IMR-90 (cell line): ENCODE measurements at regions not wholly inside any gene's neighbourhood (a gene's known extent, or its start where the extent isn't known, plus 50 kb on each side); places are given as distances from the start of the nearest gene placed in this dataset.

Source experiments
- ATAC-seq: fragments of 200-7000 bp; cut with Tn5 transposase; 2 replicates; pipeline ENCODE4 v1.9.1; 2020; ENCODE audit warnings: low read depth, mild to moderate bottlenecking, moderate library complexity
- BruUV-seq: library from RNA; stranded (reverse); fragments of 400-500 nt; replicated peaks from 2 replicates; lab custom pipeline; 2021; lab: Mats Ljungman, UMichigan
- CTCF ChIA-PET: fragments of 300-600 bp; formaldehyde crosslinking; extraction: SDS; loops from one replicate; lab custom pipeline; 2021; ENCODE audit warnings: antibody characterized with exemption; lab: Yijun Ruan, JAX
- POLR2A ChIA-PET: fragments of 300-600 bp; sonication (Branson Sonifier 250); formaldehyde crosslinking; loops from one replicate; lab custom pipeline; 2022; ENCODE audit warnings: antibody characterized with exemption; ENCODE audit not compliant: unreplicated experiment; lab: Charles Lee
- DNase-seq: peaks from one replicate; pipeline ENCODE4 v3.0.0; 2013
- H2AFZ ChIP-seq: replicated peaks from 2 replicates; pipeline ENCODE3; 2013; ENCODE audit warnings: low read length, mild to moderate bottlenecking; ENCODE audit not compliant: poor library complexity
- H2AK5ac ChIP-seq: 2 replicates; pipeline ENCODE4 v1.6.1; 2013; ENCODE audit warnings: low read depth, low read length, inconsistent platforms
- H2AK9ac ChIP-seq: replicated peaks from 2 replicates; pipeline ENCODE3; 2013; ENCODE audit warnings: mild to moderate bottlenecking, low read depth, low read length, moderate library complexity; ENCODE audit not compliant: poor library complexity
- H2BK120ac ChIP-seq: 2 replicates; pipeline ENCODE4 v1.6.1; 2013; ENCODE audit warnings: low read depth, low read length, inconsistent platforms
- H2BK15ac ChIP-seq: 3 replicates; pipeline ENCODE4 v1.6.1; 2013; ENCODE audit warnings: low read depth, low read length, inconsistent platforms
- H2BK20ac ChIP-seq: 2 replicates; pipeline ENCODE4 v1.6.1; 2013; ENCODE audit warnings: low read depth, mild to moderate bottlenecking, inconsistent platforms, low read length, moderate library complexity
- H2BK5ac ChIP-seq: 2 replicates; pipeline ENCODE4 v1.6.1; 2013; ENCODE audit warnings: mild to moderate bottlenecking, low read depth, low read length, inconsistent platforms; ENCODE audit not compliant: poor library complexity, severe bottlenecking
- H3K14ac ChIP-seq: replicated peaks from 2 replicates; pipeline ENCODE4 v1.6.1; 2013; ENCODE audit warnings: low read depth, low read length, inconsistent platforms
- H3K18ac ChIP-seq: 2 replicates; pipeline ENCODE4 v1.6.1; 2013; ENCODE audit warnings: low read depth, low read length, control low read depth
- H3K23ac ChIP-seq: 2 replicates; pipeline ENCODE4 v1.6.1; 2013; ENCODE audit warnings: low read depth, low read length, inconsistent platforms
- H3K27ac ChIP-seq: 2 replicates; pipeline ENCODE4 v1.5.1; 2013; ENCODE audit warnings: mild to moderate bottlenecking, control low read depth, low read length; ENCODE audit not compliant: insufficient read depth
- H3K27me3 ChIP-seq: 2 replicates; pipeline ENCODE4 v1.6.1; 2013; ENCODE audit warnings: low read length; ENCODE audit not compliant: control insufficient read depth, insufficient read depth
- H3K36me3 ChIP-seq: 2 replicates; pipeline ENCODE4 v1.6.1; 2013; ENCODE audit warnings: low read length, mixed read lengths; ENCODE audit not compliant: control insufficient read depth, insufficient read depth
- H3K4ac ChIP-seq: 2 replicates; pipeline ENCODE4 v1.6.1; 2013; ENCODE audit warnings: low read depth, low read length, inconsistent platforms
- H3K4me1 ChIP-seq: 2 replicates; pipeline ENCODE4 v1.6.1; 2013; ENCODE audit warnings: low read length, mixed read lengths; ENCODE audit not compliant: control insufficient read depth, insufficient read depth
- H3K4me2 ChIP-seq: 2 replicates; pipeline ENCODE4 v1.6.1; 2013; ENCODE audit warnings: low read depth, mild to moderate bottlenecking, control low read depth, low read length, moderate library complexity
- H3K4me3 ChIP-seq: 2 replicates; pipeline ENCODE4 v1.5.1; 2013; ENCODE audit warnings: low read depth, mild to moderate bottlenecking, control low read depth, low read length, moderate library complexity; ENCODE audit not compliant: insufficient read depth
- H3K56ac ChIP-seq: 2 replicates; pipeline ENCODE4 v1.6.1; 2013; ENCODE audit warnings: low read length, inconsistent platforms; ENCODE audit not compliant: insufficient read depth; ENCODE audit errors: extremely low read depth
- H3K79me1 ChIP-seq, 2 experiments: 2 replicates each; pipeline ENCODE4 v1.6.1; 2013; ENCODE audit warnings: low read length in 2 of 2, inconsistent platforms in 1 of 2, low read depth in 1 of 2
- H3K9ac ChIP-seq: 2 replicates; pipeline ENCODE4 v1.6.1; 2013; ENCODE audit warnings: low read depth, low read length, control low read depth
- H3K9me1 ChIP-seq: 2 replicates; pipeline ENCODE4 v1.6.1; 2013; ENCODE audit warnings: low read length, inconsistent platforms; ENCODE audit not compliant: insufficient read depth
- H3K9me3 ChIP-seq: 2 replicates; pipeline ENCODE4 v1.6.1; 2013; ENCODE audit warnings: low read length; ENCODE audit not compliant: control insufficient read depth, insufficient read depth
- H4K20me1 ChIP-seq: 2 replicates; pipeline ENCODE4 v1.6.1; 2013; ENCODE audit warnings: low read length, inconsistent platforms; ENCODE audit not compliant: insufficient read depth
- H4K5ac ChIP-seq: 2 replicates; pipeline ENCODE4 v1.6.1; 2013; ENCODE audit warnings: mild to moderate bottlenecking, low read depth, low read length, control low read depth
- H4K8ac ChIP-seq, 2 experiments: 2 replicates each; pipeline ENCODE4 v1.6.1; 2013; ENCODE audit warnings: low read depth in 2 of 2, low read length in 2 of 2, control low read depth in 1 of 2, inconsistent platforms in 1 of 2
- H4K91ac ChIP-seq: 2 replicates; pipeline ENCODE4 v1.6.1; 2013; ENCODE audit warnings: low read depth, low read length, inconsistent platforms; ENCODE audit not compliant: insufficient read depth
- BHLHE40 ChIP-seq: fragments of 150-350 bp; IDR thresholded peaks from 2 replicates; pipeline ENCODE4 v1.6.1; 2016; ENCODE audit warnings: mild to moderate bottlenecking, low read depth, low read length
- CHD1 ChIP-seq: IDR thresholded peaks from 2 replicates; pipeline ENCODE4 v1.6.1; 2012; ENCODE audit warnings: low read depth, low read length, improper control_type of control experiment
- FOS ChIP-seq: fragments of 150-350 bp; IDR thresholded peaks from 2 replicates; pipeline ENCODE4 v1.6.1; 2016; ENCODE audit warnings: low read depth, low read length
- MAFK ChIP-seq: IDR thresholded peaks from 2 replicates; pipeline ENCODE4 v1.6.1; 2012; ENCODE audit warnings: low read depth, low read length, improper control_type of control experiment
- MXI1 ChIP-seq: IDR thresholded peaks from 2 replicates; pipeline ENCODE4 v1.6.1; 2012; ENCODE audit warnings: low read depth, mild to moderate bottlenecking, low read length, moderate library complexity, borderline replicate concordance
- POLR2A ChIP-seq: IDR thresholded peaks from 2 replicates; pipeline ENCODE4 v1.6.1; 2012; ENCODE audit warnings: mild to moderate bottlenecking, low read depth, low read length
- RAD21 ChIP-seq: IDR thresholded peaks from 2 replicates; pipeline ENCODE4 v1.6.1; 2012; ENCODE audit warnings: low read length, improper control_type of control experiment
- RFX5 ChIP-seq: IDR thresholded peaks from 2 replicates; pipeline ENCODE4 v1.8.0; 2012; ENCODE audit warnings: low read depth, mild to moderate bottlenecking, low read length, moderate library complexity
- dilution Hi-C: fragments of 300-500 bp; cut with HindIII; formaldehyde crosslinking; loops from one replicate; pipeline ENCODE4 v1.14.3; 2018; ENCODE audit warnings: low sequenced_read_pairs; ENCODE audit not compliant: unreplicated experiment
- in situ Hi-C: fragments of 300-500 bp; cut with MboI; formaldehyde crosslinking; loops from 3 replicates; pipeline ENCODE4 v1.14.3; 2019; ENCODE audit warnings: low sequenced_read_pairs, inconsistent platforms, mixed read lengths
- intact Hi-C: fragments of 100-400 bp; cut with micrococcal nuclease; formaldehyde crosslinking; loops from 2 replicates; pipeline ENCODE4 v1.10.0; 2022

DNA sequence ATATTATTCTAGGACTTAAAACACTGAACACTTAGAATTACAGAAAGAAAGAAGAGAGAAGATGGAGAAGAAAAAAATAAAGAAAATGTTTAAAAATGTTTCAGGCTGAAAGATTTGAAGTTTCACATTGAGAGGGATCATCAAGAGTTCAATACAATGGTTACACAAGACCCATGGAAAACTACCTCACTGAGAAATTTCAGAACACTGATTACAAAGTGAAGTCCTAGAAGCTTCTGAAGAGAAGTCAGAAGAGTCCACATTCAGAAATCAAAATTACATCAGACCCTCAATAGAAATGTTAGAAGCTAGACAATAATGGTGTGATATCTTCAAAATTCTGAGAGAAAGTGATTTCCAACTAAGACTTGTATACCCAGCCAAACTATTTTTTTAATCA, 196.1 kb downstream of the MACC1 start:
- no peak overlapping the region for H2BK120ac ChIP-seq
- no TSS peak for BruUV-seq
- no peak overlapping the region for H3K56ac ChIP-seq
- H3K4me3 ChIP-seq, result no peak overlapping the region
- H2BK5ac ChIP-seq, result no peak overlapping the region
- H2BK15ac ChIP-seq, result no peak overlapping the region
- H4K91ac ChIP-seq, result no peak overlapping the region
- intact Hi-C loops, result no loop called here
- in situ Hi-C loops, result no loop called here
- no peak overlapping the region for H3K14ac ChIP-seq
- no peak overlapping the region for H3K18ac ChIP-seq
- no peaks in the 10 kb centered on the region for H3K4me1 ChIP-seq
- H4K5ac ChIP-seq, result no peak overlapping the region
- H3K4ac ChIP-seq, result no peak overlapping the region
- CTCF ChIA-PET, result no interaction called here
- H3K27ac ChIP-seq, result no peak overlapping the region
- POLR2A ChIA-PET, result no interaction called here
- H3K9me3 ChIP-seq, result no peaks in the 10 kb centered on the region
- no peak overlapping the region for H2AFZ ChIP-seq
- no peak overlapping the region for H2BK20ac ChIP-seq
- TF ChIP-seq RFX5, result no peak
- no peak for TF ChIP-seq MAFK
- no peak for TF ChIP-seq CHD1
- TF ChIP-seq MXI1, result no peak
- no peak for TF ChIP-seq RAD21
- TF ChIP-seq POLR2A, result no peak
- TF ChIP-seq FOS, result no peak
- TF ChIP-seq BHLHE40, result no peak
- no peak overlapping the region for H3K4me2 ChIP-seq
- no peaks in the 10 kb centered on the region for H3K27me3 ChIP-seq
- H3K9me1 ChIP-seq, result no peaks in the 10 kb centered on the region
- DNase-seq, result no peak
- H3K9ac ChIP-seq, result no peak overlapping the region
- dilution Hi-C loops, result no loop called here
- no peaks in the 10 kb centered on the region for H3K36me3 ChIP-seq
- no peaks in the 10 kb centered on the region for H4K20me1 ChIP-seq
- no peak overlapping the region for H3K23ac ChIP-seq
- no peak for ATAC-seq
- H3K79me1 ChIP-seq, result no peaks in the 10 kb centered on the region
- H2AK9ac ChIP-seq, result no peak overlapping the region
- no peak overlapping the region for H4K8ac ChIP-seq
- no peak overlapping the region for H2AK5ac ChIP-seq
